Vagina (tissue), 2 donors: ENCODE measurements at regions not wholly inside any gene's neighbourhood (a gene's known extent, or its start where the extent isn't known, plus 50 kb on each side); places are given as distances from the start of the nearest gene placed in this dataset.
"Not testable (repeated sequence)": the region's sequence is repeated elsewhere in the genome, so short reads cannot be mapped to it uniquely, and the experiment has no call there.

Source experiments
- CTCF ChIP-seq, 3 experiments: fragments of 450-650 bp in 2 of 3; fragments of 200-600 bp in 1 of 3; sonication (generic) in 1 of 3; IDR thresholded peaks; one replicate each; pipeline ENCODE4 v1.5.1; 2017 to 2019; ENCODE audit warnings: antibody characterized with exemption in 3 of 3, mild to moderate bottlenecking in 2 of 3, moderate library complexity in 2 of 3
- POLR2A ChIP-seq, 2 donors: fragments of 450-650 bp; IDR thresholded peaks; one replicate each; pipeline ENCODE4 v1.6.1; 2017; ENCODE audit warnings: antibody characterized with exemption in 2 of 2, mild to moderate bottlenecking in 2 of 2, moderate library complexity in 2 of 2

- TF ChIP-seq POLR2A, CTCF (IDR thresholded peaks at IDR 0.05): not testable (repeated sequence)
Measured at GRCh38 chr9:28149361-28150050, 576.2 kb upstream of the C9orf72 start.
